ENCODE measurements at regions not wholly inside any gene's neighbourhood (a gene's known extent, or its start where the extent isn't known, plus 50 kb on each side); places are given as distances from the start of the nearest gene placed in this dataset.
A peak's percentile ranks its signal among the peaks of the same experiment; 100 is the strongest.

GRCh38 chr2:146193619-146194018 lies 1651.2 kb upstream of the ACVR2A start:
- FAIRE-seq (no peak), DNase-seq (ENCODE audit: insufficient read length, low spot score) (no peak)

GRCh38 chr2:146189541-146189940 lies 1655.3 kb upstream of the ACVR2A start:
- no peak for DNase-seq (ENCODE audit: insufficient read length, low spot score)
- FAIRE-seq: no peak

GRCh38 chr2:146173934-146174333 lies 1654.0 kb upstream of the ZEB2 start:
- FAIRE-seq (no peak), DNase-seq (ENCODE audit: insufficient read length, low spot score) (no peak)

GRCh38 chr2:146161256-146161882 lies 1641.5 kb upstream of the ZEB2 start:
- no peak for FAIRE-seq

GRCh38 chr2:146158072-146158674 lies 1638.3 kb upstream of the ZEB2 start:
- no peak for DNase-seq (ENCODE audit: insufficient read length, low spot score)
- FAIRE-seq: no peak

More at GRCh38 chr2:146161256-146161882, 1641.5 kb upstream of the ZEB2 start:
- DNase-seq (ENCODE audit: insufficient read length, low spot score): no peak

- FAIRE-seq: no peak
- no peak for DNase-seq (ENCODE audit: insufficient read length, low spot score)
Observed at GRCh38 chr2:146147448-146148012, 1627.6 kb upstream of the ZEB2 start.

GRCh38 chr2:146143971-146144370 lies 1624.1 kb upstream of the ZEB2 start:
- FAIRE-seq (no peak), DNase-seq (ENCODE audit: insufficient read length, low spot score) (no peak)

- FAIRE-seq (no peak), DNase-seq (ENCODE audit: insufficient read length, low spot score) (no peak)
Observed at GRCh38 chr2:146138820-146139219, 1618.9 kb upstream of the ZEB2 start.

GRCh38 chr2:146135245-146135644 lies 1615.3 kb upstream of the ZEB2 start:
- FAIRE-seq (no peak), DNase-seq (ENCODE audit: insufficient read length, low spot score) (peak; percentile 14)

GRCh38 chr2:146131785-146132184 lies 1611.9 kb upstream of the ZEB2 start:
- FAIRE-seq (no peak), DNase-seq (ENCODE audit: insufficient read length, low spot score) (no peak)

GRCh38 chr2:146131048-146131447 lies 1611.1 kb upstream of the ZEB2 start:
- FAIRE-seq (no peak), DNase-seq (ENCODE audit: insufficient read length, low spot score) (no peak)

- no peak for DNase-seq (ENCODE audit: insufficient read length, low spot score)
- no peak for FAIRE-seq
Observed at GRCh38 chr2:146130290-146130689, 1610.4 kb upstream of the ZEB2 start.

GRCh38 chr2:146129231-146129630 lies 1609.3 kb upstream of the ZEB2 start:
- no peak for FAIRE-seq
- no peak for DNase-seq (ENCODE audit: insufficient read length, low spot score)

GRCh38 chr2:146128216-146128615 lies 1608.3 kb upstream of the ZEB2 start:
- FAIRE-seq (no peak), DNase-seq (ENCODE audit: insufficient read length, low spot score) (no peak)

- DNase-seq (ENCODE audit: insufficient read length, low spot score): no peak
- FAIRE-seq: no peak
Observed at GRCh38 chr2:146125551-146125950, 1605.6 kb upstream of the ZEB2 start.

GRCh38 chr2:146124741-146125140 lies 1604.8 kb upstream of the ZEB2 start:
- DNase-seq (ENCODE audit: insufficient read length, low spot score) (peak; percentile 9), FAIRE-seq (no peak)

- FAIRE-seq: no peak
Observed at GRCh38 chr2:146123714-146124113, 1603.8 kb upstream of the ZEB2 start.

GRCh38 chr2:146123256-146123655 lies 1603.3 kb upstream of the ZEB2 start:
- no peak for FAIRE-seq
- DNase-seq (ENCODE audit: insufficient read length, low spot score): no peak

More at GRCh38 chr2:146123714-146124113, 1603.8 kb upstream of the ZEB2 start:
- no peak for DNase-seq (ENCODE audit: insufficient read length, low spot score)

- DNase-seq (ENCODE audit: insufficient read length, low spot score) (no peak), FAIRE-seq (no peak)
Observed at GRCh38 chr2:146119586-146119985, 1599.7 kb upstream of the ZEB2 start.

GRCh38 chr2:146108993-146109392 lies 1589.1 kb upstream of the ZEB2 start:
- FAIRE-seq: no peak
- DNase-seq (ENCODE audit: insufficient read length, low spot score): no peak

- no peak for DNase-seq (ENCODE audit: insufficient read length, low spot score)
Observed at GRCh38 chr2:146094185-146094584, 1574.3 kb upstream of the ZEB2 start.

GRCh38 chr2:146081459-146081858 lies 1561.5 kb upstream of the ZEB2 start:
- DNase-seq (ENCODE audit: insufficient read length, low spot score): no peak
- no peak for FAIRE-seq

More at GRCh38 chr2:146094185-146094584, 1574.3 kb upstream of the ZEB2 start:
- no peak for FAIRE-seq

Data from HTR-8/SVneo (cell line).